ENCODE measurements at regions not wholly inside any gene's neighbourhood (a gene's known extent, or its start where the extent isn't known, plus 50 kb on each side); places are given as distances from the start of the nearest gene placed in this dataset.

GRCh38 chr9:120212853-120213200 is 367.1 kb downstream of the CDK5RAP2 start:
- intact Hi-C loops (cut with micrococcal nuclease): no loop called here

DNA sequence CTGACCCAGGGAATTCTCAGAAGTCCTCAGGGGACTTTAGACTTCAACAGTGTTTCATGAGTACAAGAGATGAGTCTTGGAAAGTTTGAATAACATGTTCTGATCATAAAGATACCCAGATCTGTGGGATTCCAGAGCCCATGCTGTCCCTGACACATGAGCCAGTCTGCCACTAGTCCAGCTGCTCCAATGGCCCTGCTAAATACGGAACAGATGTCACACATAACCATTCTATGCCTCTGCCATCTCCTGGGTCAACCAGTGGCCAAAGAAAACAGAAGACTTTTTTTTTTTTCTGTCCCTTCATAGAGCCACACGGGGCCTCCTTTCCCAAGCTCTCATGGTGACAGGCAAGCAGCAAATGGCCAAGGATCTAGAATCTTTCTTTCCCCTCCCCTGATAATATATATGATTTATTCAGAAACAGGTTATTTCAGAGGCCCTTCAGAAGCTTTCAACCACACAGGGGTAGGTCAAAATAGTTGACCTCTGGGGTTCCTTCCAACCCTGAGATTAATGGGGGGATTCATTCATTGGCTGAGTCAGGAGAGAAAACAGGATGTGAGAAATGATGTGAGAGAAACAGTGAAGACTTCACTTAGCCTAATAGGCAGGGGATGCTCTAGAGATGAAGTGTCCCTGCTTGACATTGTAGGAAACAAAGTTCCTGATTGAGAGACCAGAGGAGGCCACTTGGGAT is 367.7 kb downstream of the CDK5RAP2 start:
- intact Hi-C loops (cut with micrococcal nuclease): no loop called here

DNA sequence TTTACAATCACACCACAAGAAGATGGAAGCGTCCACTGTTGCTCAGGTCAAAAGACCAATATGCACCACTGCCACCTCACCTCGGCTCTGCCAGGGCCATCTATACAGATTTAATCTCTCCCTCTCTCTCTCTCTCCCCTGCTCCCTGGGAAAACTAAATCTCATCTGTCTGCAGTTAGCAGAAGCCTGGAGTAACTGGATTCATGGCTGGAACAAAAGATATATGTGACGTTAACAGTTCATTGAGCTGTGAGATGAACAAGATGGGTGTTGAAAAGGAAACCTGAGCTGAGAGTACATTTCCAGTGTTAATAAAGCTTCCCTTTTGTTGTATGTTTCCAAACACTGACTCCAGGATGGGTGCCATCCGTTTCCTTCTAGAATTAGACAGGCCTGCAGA is 369.7 kb downstream of the CDK5RAP2 start:
- intact Hi-C loops (cut with micrococcal nuclease): no loop called here

GRCh38 chr9:120202856-120203654 is 376.9 kb downstream of the CDK5RAP2 start:
- intact Hi-C loops (cut with micrococcal nuclease): no loop called here

GRCh38 chr9:120198027-120198426 is 381.9 kb downstream of the CDK5RAP2 start:
- intact Hi-C loops (cut with micrococcal nuclease): no loop called here

DNA sequence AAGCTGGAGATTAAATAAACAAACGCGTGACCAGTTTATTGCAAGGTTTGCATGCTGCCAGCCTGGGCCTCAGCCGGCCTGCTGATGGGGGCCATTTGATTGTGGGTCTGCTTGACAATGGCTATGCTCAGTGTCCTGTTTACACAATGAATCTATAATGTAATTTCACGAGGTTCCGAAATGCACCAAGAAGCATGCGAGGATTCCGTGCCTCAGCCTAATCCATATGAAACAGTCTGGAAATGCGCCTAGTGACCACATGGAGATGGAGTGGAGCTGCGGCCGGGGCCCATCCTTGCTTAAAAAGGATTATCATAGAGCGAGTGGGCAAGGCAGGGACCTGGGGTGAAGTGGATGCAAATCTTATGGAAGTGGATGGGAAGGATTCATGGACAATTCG is 382.4 kb downstream of the CDK5RAP2 start:
- intact Hi-C loops (cut with micrococcal nuclease): no loop called here

GRCh38 chr9:120191141-120191540 is 388.8 kb downstream of the CDK5RAP2 start:
- intact Hi-C loops (cut with micrococcal nuclease): no loop called here

DNA sequence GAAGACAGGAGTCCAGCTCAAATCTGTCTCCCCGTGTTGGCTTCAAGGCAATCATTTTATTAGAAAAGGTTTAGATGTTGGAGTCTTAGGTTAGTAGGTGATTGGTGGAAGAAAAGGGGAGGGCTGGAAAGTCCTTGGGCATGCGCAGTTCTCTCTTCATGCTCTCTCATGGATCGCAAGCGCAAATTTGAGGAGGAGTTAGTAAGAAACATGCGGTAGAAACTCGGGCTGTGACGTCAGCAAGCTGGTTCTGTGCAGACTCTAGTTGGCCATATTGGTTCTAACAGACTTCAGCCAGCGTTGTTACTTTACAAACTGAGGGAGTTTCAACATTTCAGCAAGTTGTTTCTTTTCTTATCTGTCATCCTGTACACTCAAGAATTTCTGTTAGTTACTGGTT is 392.2 kb downstream of the CDK5RAP2 start:
- intact Hi-C loops (cut with micrococcal nuclease): no loop called here

DNA sequence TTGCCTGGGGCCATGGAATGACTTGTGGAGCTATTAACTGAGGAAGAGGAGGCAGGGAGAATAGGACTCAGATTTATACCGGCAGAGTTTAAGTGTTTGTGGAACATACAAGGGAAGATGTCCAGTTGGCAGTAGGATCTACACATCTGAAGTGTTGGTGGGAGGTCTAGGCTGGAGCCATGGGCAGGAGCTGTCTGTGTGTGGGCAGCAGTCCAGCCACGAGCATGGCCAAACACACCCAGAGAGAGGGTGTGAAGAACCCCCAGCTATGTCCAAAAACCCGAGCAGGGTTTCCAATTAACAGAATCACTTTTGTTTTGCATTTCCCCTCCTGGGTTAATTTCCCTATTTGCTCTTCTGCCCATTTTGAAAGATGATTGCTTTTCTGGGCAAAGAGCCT is 393.7 kb downstream of the CDK5RAP2 start:
- intact Hi-C loops (cut with micrococcal nuclease): no loop called here

GRCh38 chr9:120184266-120184665 is 395.7 kb downstream of the CDK5RAP2 start:
- intact Hi-C loops (cut with micrococcal nuclease): no loop called here

DNA sequence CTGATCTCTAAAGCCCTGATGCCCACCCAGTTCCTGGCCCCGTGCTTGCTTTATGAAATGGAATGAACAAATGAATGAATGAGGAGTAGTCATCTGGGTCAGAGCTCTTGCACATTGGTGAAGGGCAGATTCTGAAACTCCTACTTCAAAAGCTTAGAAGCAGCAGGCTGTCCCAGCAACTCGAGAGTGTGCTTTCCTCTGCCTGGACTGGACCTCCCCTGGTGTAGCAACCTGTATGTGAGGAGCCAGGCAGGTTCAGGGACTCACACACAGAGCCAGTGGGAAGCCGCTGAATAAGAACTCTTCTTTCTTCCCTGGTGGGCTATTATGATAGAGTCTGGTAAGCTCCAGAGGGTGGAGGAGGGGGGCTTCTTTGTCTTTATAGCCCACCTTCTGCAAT is 396.4 kb downstream of the CDK5RAP2 start:
- intact Hi-C loops (cut with micrococcal nuclease): no loop called here

DNA sequence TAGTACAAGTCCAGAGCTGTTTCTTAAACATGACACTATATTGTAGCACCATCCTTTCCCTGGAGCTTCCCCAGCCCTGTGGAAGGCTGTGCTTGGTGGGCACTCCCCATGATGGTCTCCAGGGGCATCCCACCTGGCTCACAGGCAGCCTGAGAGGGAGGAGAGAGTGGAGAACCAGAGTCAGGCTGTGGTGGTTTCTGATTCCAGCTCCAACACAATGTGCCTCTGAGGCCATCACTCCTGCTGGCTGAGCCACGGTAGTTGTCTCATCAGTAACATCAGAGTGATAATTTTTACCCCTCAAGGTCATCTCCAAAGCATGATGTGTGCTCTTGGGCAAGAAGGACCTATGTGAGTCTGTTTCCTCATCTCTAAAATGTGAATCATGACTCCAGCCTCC is 398.0 kb downstream of the CDK5RAP2 start:
- intact Hi-C loops (cut with micrococcal nuclease): no loop called here

DNA sequence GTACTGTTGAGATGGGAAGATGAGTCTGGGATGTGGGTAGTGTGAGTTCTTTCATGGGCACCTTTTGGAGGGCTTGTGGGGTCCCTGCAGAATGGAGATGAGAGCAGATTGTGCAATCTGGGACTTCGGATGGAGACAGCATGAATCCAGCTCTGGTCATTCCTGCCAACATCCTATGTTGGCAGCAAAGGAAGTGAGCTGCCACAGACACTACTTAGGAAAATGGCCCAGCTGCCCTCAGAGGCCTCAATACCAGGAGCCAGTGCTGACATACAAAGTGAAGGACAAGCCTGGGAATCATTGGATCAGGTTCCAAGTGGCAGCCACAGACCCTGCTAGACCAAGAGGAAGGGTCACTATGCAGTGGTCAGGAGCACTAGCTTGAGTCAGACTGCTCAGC is 402.8 kb downstream of the CDK5RAP2 start:
- intact Hi-C loops (cut with micrococcal nuclease): no loop called here

- intact Hi-C loops (cut with micrococcal nuclease): no loop called here
These were observed 404.9 kb downstream of the CDK5RAP2 start for GRCh38 chr9:120175031-120175430.

DNA sequence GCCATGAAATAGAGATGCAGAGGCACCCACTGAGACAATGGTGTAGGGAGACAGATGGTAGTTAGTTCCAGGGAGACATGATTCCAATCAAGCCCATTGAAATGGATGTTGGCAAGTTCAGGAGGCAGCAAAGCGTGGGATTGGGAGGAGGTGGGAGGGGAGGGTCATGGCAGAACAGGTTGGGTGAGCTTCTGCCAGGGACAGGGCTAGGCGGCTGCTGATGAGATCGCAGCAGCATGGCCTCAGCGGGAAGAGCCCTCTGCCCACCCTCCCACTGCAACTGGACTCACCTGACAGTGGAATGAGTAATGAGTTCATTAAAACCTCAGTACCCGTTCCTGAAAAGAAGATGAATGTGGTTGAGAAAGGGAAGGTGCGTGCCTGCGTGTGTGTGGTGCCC is 418.2 kb downstream of the CDK5RAP2 start:
- intact Hi-C loops (cut with micrococcal nuclease): no loop called here

DNA sequence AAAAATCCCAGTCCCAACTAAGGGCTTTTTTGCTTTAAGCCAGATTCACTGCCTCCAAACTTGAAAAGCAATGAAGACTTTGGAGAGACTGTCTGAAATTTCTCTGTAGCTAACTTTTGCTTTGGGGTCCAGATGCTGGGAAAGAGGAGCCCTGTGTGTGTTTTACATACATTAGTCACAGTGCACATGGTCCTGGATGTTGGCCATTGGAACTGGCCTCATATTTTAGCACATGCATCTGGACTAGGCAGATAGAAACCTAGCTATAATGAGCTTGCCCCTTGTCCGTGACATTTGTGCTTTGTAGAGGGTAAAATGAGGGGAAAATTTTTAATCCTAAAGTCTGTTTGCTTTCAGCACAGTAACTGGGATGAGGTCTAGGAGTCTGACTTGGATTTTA is 421.7 kb downstream of the CDK5RAP2 start:
- intact Hi-C loops (cut with micrococcal nuclease): no loop called here

GRCh38 chr9:120156376-120156775 is 423.6 kb downstream of the CDK5RAP2 start:
- intact Hi-C loops (cut with micrococcal nuclease): no loop called here

- intact Hi-C loops (cut with micrococcal nuclease): no loop called here
These were observed 426.7 kb downstream of the CDK5RAP2 start for GRCh38 chr9:120153258-120153657.

DNA sequence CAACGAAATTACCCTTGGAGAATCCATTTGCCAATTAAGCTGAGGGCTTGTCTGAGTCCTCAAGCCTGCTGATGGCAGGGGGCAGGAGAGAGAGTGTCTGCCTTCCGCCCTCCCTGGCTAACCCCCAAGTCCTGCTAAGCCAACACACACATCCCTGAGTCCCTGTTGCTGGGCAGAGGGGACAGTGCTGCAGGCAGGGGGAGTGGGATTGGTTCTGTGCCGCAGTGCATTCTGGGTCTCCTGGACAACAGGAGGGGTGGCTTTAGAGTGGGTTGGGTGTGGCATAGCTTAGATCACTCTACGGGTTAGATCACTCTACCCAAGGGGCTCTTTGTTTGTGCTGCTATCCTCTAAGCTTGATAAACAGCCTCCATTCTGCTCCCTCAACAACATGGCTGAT is 427.7 kb downstream of the CDK5RAP2 start:
- intact Hi-C loops (cut with micrococcal nuclease): no loop called here

DNA sequence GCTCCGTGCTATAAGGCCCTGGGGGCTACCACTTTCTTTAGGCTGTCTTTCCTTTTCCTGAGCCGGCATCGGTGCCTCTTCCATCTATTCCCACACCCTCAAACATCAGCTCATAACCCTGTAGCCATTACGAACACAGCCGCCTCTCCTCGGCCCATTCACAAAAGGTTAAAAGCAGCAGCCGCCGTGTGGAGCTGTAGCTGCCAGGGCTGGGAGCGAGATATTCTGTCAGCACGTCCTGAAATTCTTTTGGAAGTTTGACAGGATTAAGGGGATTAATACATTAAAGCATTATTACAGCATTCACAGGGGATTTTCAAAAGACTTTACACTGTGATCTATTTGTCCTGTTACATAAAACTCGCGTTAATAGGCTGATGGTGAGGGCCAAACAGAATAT is 428.2 kb downstream of the CDK5RAP2 start:
- intact Hi-C loops (cut with micrococcal nuclease): no loop called here

DNA sequence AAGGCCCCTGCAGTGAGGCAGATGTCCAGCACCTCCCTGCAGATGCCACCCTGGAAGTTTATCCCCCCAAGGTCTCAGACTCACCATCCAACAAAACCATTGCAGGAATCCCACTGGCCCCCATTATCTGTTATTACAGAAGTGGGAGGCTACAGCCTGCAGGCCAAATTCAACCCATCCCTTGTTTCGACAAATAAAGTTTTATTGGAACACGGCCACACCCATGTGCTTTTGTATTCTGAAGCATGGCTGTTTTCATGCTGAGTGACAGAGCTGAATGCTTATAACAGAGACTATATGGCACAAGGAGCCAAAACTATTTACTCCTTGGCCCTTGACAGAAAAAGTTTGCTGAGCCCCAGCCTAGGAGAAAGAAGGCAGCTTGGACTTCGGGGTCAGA is 428.8 kb downstream of the CDK5RAP2 start:
- intact Hi-C loops (cut with micrococcal nuclease): no loop called here

- intact Hi-C loops (cut with micrococcal nuclease): no loop called here
These were observed 441.0 kb downstream of the CDK5RAP2 start for GRCh38 chr9:120138955-120139354.

- intact Hi-C loops (cut with micrococcal nuclease): no loop called here
These were observed 442.7 kb downstream of the CDK5RAP2 start for GRCh38 chr9:120137186-120137840.
